Heart left ventricle (tissue), 13 donors: ENCODE measurements at regions not wholly inside any gene's neighbourhood (a gene's known extent, or its start where the extent isn't known, plus 50 kb on each side); places are given as distances from the start of the nearest gene placed in this dataset.
"Not testable (repeated sequence)": the region's sequence is repeated elsewhere in the genome, so short reads cannot be mapped to it uniquely, and the experiment has no call there.

Experiments
- CTCF ChIP-seq, 12 donors: fragments of 200-600 bp; sonication (generic) in 4 of 12; IDR thresholded peaks; one replicate each; pipeline versions ENCODE4 v1.5.0 to v1.8.0; 2018 to 2022; ENCODE audit warnings: antibody characterized with exemption in 12 of 12, mild to moderate bottlenecking in 5 of 12
- POLR2A ChIP-seq, 2 donors: fragments of 450-650 bp; IDR thresholded peaks; one replicate each; pipeline ENCODE4 v1.6.1; 2017; ENCODE audit warnings: antibody characterized with exemption in 2 of 2, mild to moderate bottlenecking in 2 of 2, moderate library complexity in 2 of 2
- donor health status: ischemic (EF 13 %, LVEDD 7.1; RV severe dilation, severe dysfunction).
- donor health status: DM: no; HTN: yes; CAD: no.
- donor health status: DM: no; HTN: no; CAD: no.
- donor health status: ischemic (EF 25% LVEDD 6.9; RV normal size, moderate dysfunction).
- donor health status: ischemic (EF 25% LVEDD 5.7; RV mildly dilated, moderate dysfunction).
- donor health status: ischemic (EF 35%, LVEDD 5.7; RV mildly dilated, moderate dysfunction).
- donor health status: nonischemic (EF 11% LVEDD 7.7; RV severe dilation, severe dysfunction).
- donor health status: DM: yes; HTN: yes; CAD: no.
- donor health status: PGD.
- donor health status: ischemic (EF 29% LVEDD 5.4; RV normal size, mild dysfunction).
- donor health status: nonischemic (EF 23%, LVEDD 6.1; RV moderate dilation, normal function).

DNA sequence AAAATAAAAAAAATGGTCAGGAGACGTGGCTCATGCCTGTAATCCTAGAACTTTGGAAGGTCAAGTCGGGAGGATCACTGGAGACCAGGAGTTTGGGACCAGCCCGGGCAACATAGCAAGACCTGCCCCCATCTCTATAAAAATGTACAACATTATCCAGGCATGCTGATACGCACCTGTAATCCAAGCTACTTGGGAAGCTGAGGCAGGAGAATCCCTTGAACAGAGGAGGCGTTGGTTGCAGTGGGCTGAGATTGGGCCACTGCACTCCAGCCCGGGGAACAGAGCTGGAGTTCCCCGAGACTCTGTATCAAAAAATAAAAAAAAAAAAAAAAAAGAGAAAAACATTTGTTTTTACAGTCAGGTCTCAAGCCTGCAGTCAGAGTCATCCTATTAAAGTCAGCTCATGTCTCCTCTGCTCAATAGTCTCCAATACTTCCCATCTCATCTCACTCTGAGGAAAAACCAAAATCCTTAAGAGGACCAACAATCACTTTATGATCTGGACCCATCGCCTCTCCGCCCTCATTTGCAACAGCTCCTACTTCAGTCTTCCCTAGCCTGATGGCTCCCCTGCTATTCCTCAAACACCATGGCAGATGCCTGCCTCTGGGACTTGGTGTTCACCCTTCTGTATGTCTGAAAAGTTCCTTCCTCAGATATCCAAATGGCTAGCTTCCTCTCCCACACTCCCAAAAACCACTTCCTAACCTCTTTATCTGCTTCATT lies 4796.6 kb upstream of the OR11H1 start:
- TF ChIP-seq CTCF, POLR2A (IDR thresholded peaks at IDR 0.05): not testable (repeated sequence)
